Muscle of leg (tissue), 3 donors: ENCODE measurements at regions not wholly inside any gene's neighbourhood (a gene's known extent, or its start where the extent isn't known, plus 50 kb on each side); places are given as distances from the start of the nearest gene placed in this dataset.
"Not testable (repeated sequence)": the region's sequence is repeated elsewhere in the genome, so short reads cannot be mapped to it uniquely, and the experiment has no call there.

Experiments used
- DNase-seq: peaks from one replicate; pipeline ENCODE4 v3.0.0; 2013
- H3K27ac ChIP-seq: one replicate; pipeline ENCODE4 v1.5.1; 2013; ENCODE audit warnings: mild to moderate bottlenecking, low read length, control low read depth
- H3K27me3 ChIP-seq: one replicate; pipeline ENCODE4 v1.6.1; 2013; ENCODE audit warnings: low read length; ENCODE audit not compliant: control insufficient read depth, insufficient read depth
- H3K36me3 ChIP-seq: one replicate; pipeline ENCODE4 v1.6.1; 2013; ENCODE audit warnings: low read length; ENCODE audit not compliant: control insufficient read depth, insufficient read depth
- H3K4me1 ChIP-seq: one replicate; pipeline ENCODE4 v1.6.1; 2013; ENCODE audit warnings: low read length; ENCODE audit not compliant: control insufficient read depth, insufficient read depth
- H3K4me3 ChIP-seq: one replicate; pipeline ENCODE4 v1.5.1; 2013; ENCODE audit warnings: low read length, control low read depth
- H3K9me3 ChIP-seq: replicated peaks from 2 replicates; pipeline ENCODE4 v1.6.1; 2013; ENCODE audit warnings: low read depth, low read length; ENCODE audit not compliant: control insufficient read depth
- whole genome bisulfite sequencing: methylation state at CpG from one replicate; pipeline ENCODE4 v1.1.5; 2013; ENCODE audit warnings: missing lambda C conversion rate; ENCODE audit not compliant: insufficient coverage; 5-methylcytosine and 5-hydroxymethylcytosine counted together

GRCh38 chr6:9316831-9317230 is 881.5 kb upstream of the SLC35B3 start:
- Histone ChIP-seq H3K27ac (no peak overlapping the region), H3K27me3 (no peaks in the 10 kb centered on the region), H3K4me1 (no peaks in the 10 kb centered on the region), H3K36me3 (no peaks in the 10 kb centered on the region), H3K4me3 (no peak overlapping the region), H3K9me3 (no peaks in the 10 kb centered on the region)
- no CpG with 5 or more reads among the region's 3 CpGs for WGBS
- no peak for DNase-seq

GRCh38 chr6:9315966-9316650 is 880.8 kb upstream of the SLC35B3 start:
- WGBS = 52% methylated on average over 2 of the region's 4 CpGs
- DNase-seq = no peak
- Histone ChIP-seq H3K4me1 (no peaks in the 10 kb centered on the region), H3K4me3 (no peak overlapping the region), H3K36me3 (no peaks in the 10 kb centered on the region), H3K9me3 (no peaks in the 10 kb centered on the region), H3K27ac (no peak overlapping the region), H3K27me3 (no peaks in the 10 kb centered on the region)

- WGBS = no CpG with 5 or more reads among the region's 4 CpGs
- no peaks in the 10 kb centered on the region for H3K36me3 ChIP-seq
- DNase-seq = no peak
- H3K4me3 ChIP-seq = no peak overlapping the region
- no peaks in the 10 kb centered on the region for H3K4me1 ChIP-seq
- H3K9me3 ChIP-seq = no peaks in the 10 kb centered on the region
- no peak overlapping the region for H3K27ac ChIP-seq
- no peaks in the 10 kb centered on the region for H3K27me3 ChIP-seq
Measured at GRCh38 chr6:9308284-9308683, 872.9 kb upstream of the SLC35B3 start.

GRCh38 chr6:9307786-9308185 is 872.4 kb upstream of the SLC35B3 start:
- no CpG with 5 or more reads among the region's 2 CpGs for WGBS
- H3K27ac ChIP-seq = no peak overlapping the region
- DNase-seq = no peak
- H3K4me1 ChIP-seq = no peaks in the 10 kb centered on the region
- no peak overlapping the region for H3K4me3 ChIP-seq
- no peaks in the 10 kb centered on the region for H3K27me3 ChIP-seq
- H3K9me3 ChIP-seq = no peaks in the 10 kb centered on the region
- H3K36me3 ChIP-seq = no peaks in the 10 kb centered on the region

GRCh38 chr6:9307187-9307586 is 871.8 kb upstream of the SLC35B3 start:
- H3K4me1 ChIP-seq = no peaks in the 10 kb centered on the region
- no peak for DNase-seq
- H3K36me3 ChIP-seq = no peaks in the 10 kb centered on the region
- WGBS = no CpG with 5 or more reads among the region's 3 CpGs
- no peaks in the 10 kb centered on the region for H3K27me3 ChIP-seq
- no peak overlapping the region for H3K27ac ChIP-seq
- H3K9me3 ChIP-seq = no peaks in the 10 kb centered on the region
- H3K4me3 ChIP-seq = no peak overlapping the region

- Histone ChIP-seq H3K27ac (no peak overlapping the region), H3K27me3 (no peaks in the 10 kb centered on the region), H3K36me3 (no peaks in the 10 kb centered on the region), H3K4me3 (no peak overlapping the region), H3K4me1 (no peaks in the 10 kb centered on the region), H3K9me3 (no peaks in the 10 kb centered on the region)
- DNase-seq = no peak
- WGBS = 80% methylated on average over 1 of the region's 4 CpGs
Measured at GRCh38 chr6:9295644-9296043, 860.3 kb upstream of the SLC35B3 start.

GRCh38 chr6:9292975-9293374 is 857.6 kb upstream of the SLC35B3 start:
- H3K9me3 ChIP-seq = no peaks in the 10 kb centered on the region
- H3K4me3 ChIP-seq = no peak overlapping the region
- H3K36me3 ChIP-seq = no peaks in the 10 kb centered on the region
- WGBS = 55% methylated on average over 2 of the region's 3 CpGs
- no peaks in the 10 kb centered on the region for H3K27me3 ChIP-seq
- no peaks in the 10 kb centered on the region for H3K4me1 ChIP-seq
- DNase-seq = no peak
- H3K27ac ChIP-seq = no peak overlapping the region

- H3K4me3 ChIP-seq, H3K4me1 ChIP-seq, H3K27ac ChIP-seq, DNase-seq, H3K9me3 ChIP-seq, H3K27me3 ChIP-seq, H3K36me3 ChIP-seq: not testable (repeated sequence)
- 94% methylated on average over 25 of the region's 32 CpGs for WGBS
Measured at GRCh38 chr6:9290342-9290741, 855.0 kb upstream of the SLC35B3 start.

- no peak overlapping the region for H3K27ac ChIP-seq
- H3K4me3 ChIP-seq = no peak overlapping the region
- DNase-seq = peak; percentile 1
- H3K4me1 ChIP-seq = no peaks in the 10 kb centered on the region
- peaks cover 2% of the 10 kb centered on the region for H3K9me3 ChIP-seq
- H3K27me3 ChIP-seq = no peaks in the 10 kb centered on the region
- H3K36me3 ChIP-seq = no peaks in the 10 kb centered on the region
Measured at GRCh38 chr6:9272671-9273070, 837.3 kb upstream of the SLC35B3 start.

- no peaks in the 10 kb centered on the region for H3K4me1 ChIP-seq
- no peaks in the 10 kb centered on the region for H3K27me3 ChIP-seq
- H3K36me3 ChIP-seq = no peaks in the 10 kb centered on the region
- no peak overlapping the region for H3K4me3 ChIP-seq
- H3K9me3 ChIP-seq = peaks cover under 1% of the 10 kb centered on the region
- no CpG with 5 or more reads among the region's 1 CpG for WGBS
- H3K27ac ChIP-seq = no peak overlapping the region
- DNase-seq = no peak
Measured at GRCh38 chr6:9266741-9267140, 831.4 kb upstream of the SLC35B3 start.

- H3K4me1 ChIP-seq = no peaks in the 10 kb centered on the region
- H3K4me3 ChIP-seq = no peak overlapping the region
- peaks cover 10% of the 10 kb centered on the region for H3K9me3 ChIP-seq
- no peak for DNase-seq
- no peaks in the 10 kb centered on the region for H3K27me3 ChIP-seq
- no CpG with 5 or more reads among the region's 2 CpGs for WGBS
- no peaks in the 10 kb centered on the region for H3K36me3 ChIP-seq
- no peak overlapping the region for H3K27ac ChIP-seq
Measured at GRCh38 chr6:9257215-9257614, 821.9 kb upstream of the SLC35B3 start.
